ENCODE measurements at regions not wholly inside any gene's neighbourhood (a gene's known extent, or its start where the extent isn't known, plus 50 kb on each side); places are given as distances from the start of the nearest gene placed in this dataset.
"Not testable (repeated sequence)": the region's sequence is repeated elsewhere in the genome, so short reads cannot be mapped to it uniquely, and the experiment has no call there.

- no peak for TF ChIP-seq POLR2A (IDR thresholded peaks at IDR 0.05; ENCODE audit: low read length)
- no peak for TF ChIP-seq GATA1 (IDR thresholded peaks at IDR 0.05; ENCODE audit: low read depth, low read length)
- no peak for DNase-seq
Measured at GRCh38 chr11:57871231-57871630, 109.6 kb downstream of the CTNND1 start.

- no peak for DNase-seq
- no peak for TF ChIP-seq POLR2A (IDR thresholded peaks at IDR 0.05; ENCODE audit: low read length)
- TF ChIP-seq GATA1 (IDR thresholded peaks at IDR 0.05; ENCODE audit: low read depth, low read length), result no peak
Measured at GRCh38 chr11:57873196-57873911, 111.8 kb downstream of the CTNND1 start.

GRCh38 chr11:57874981-57875380 is 113.4 kb downstream of the CTNND1 start:
- no peak for TF ChIP-seq POLR2A (IDR thresholded peaks at IDR 0.05; ENCODE audit: low read length)
- TF ChIP-seq GATA1 (IDR thresholded peaks at IDR 0.05; ENCODE audit: low read depth, low read length), result no peak
- no peak for DNase-seq

GRCh38 chr11:57881647-57882046 is 120.0 kb downstream of the CTNND1 start:
- DNase-seq, result no peak
- TF ChIP-seq POLR2A (IDR thresholded peaks at IDR 0.05; ENCODE audit: low read length) (no peak), GATA1 (IDR thresholded peaks at IDR 0.05; ENCODE audit: low read depth, low read length) (no peak)

GRCh38 chr11:57883630-57884029 is 122.0 kb downstream of the CTNND1 start:
- TF ChIP-seq POLR2A (IDR thresholded peaks at IDR 0.05; ENCODE audit: low read length) (no peak), GATA1 (IDR thresholded peaks at IDR 0.05; ENCODE audit: low read depth, low read length) (no peak)
- no peak for DNase-seq

- DNase-seq, result peak; percentile 29 to 34
Measured at GRCh38 chr11:57885298-57886050, 123.9 kb downstream of the CTNND1 start.

GRCh38 chr11:57888386-57888785 is 126.8 kb downstream of the CTNND1 start:
- no peak for DNase-seq
- TF ChIP-seq GATA1 (IDR thresholded peaks at IDR 0.05; ENCODE audit: low read depth, low read length) (no peak), POLR2A (IDR thresholded peaks at IDR 0.05; ENCODE audit: low read length) (no peak)

More at GRCh38 chr11:57885298-57886050, 123.9 kb downstream of the CTNND1 start:
- no peak for TF ChIP-seq POLR2A (IDR thresholded peaks at IDR 0.05; ENCODE audit: low read length)
- TF ChIP-seq GATA1 (IDR thresholded peaks at IDR 0.05; ENCODE audit: low read depth, low read length), result no peak

- no peak for DNase-seq
- TF ChIP-seq GATA1 (IDR thresholded peaks at IDR 0.05; ENCODE audit: low read depth, low read length), result no peak
- no peak for TF ChIP-seq POLR2A (IDR thresholded peaks at IDR 0.05; ENCODE audit: low read length)
Measured at GRCh38 chr11:57890521-57890920, 128.9 kb downstream of the CTNND1 start.

GRCh38 chr11:57893200-57893599 is 130.5 kb upstream of the OR9Q1 start:
- DNase-seq, result not testable (repeated sequence)

GRCh38 chr11:57896361-57897145 is 127.1 kb upstream of the OR9Q1 start:
- DNase-seq, result no peak
- TF ChIP-seq GATA1 (IDR thresholded peaks at IDR 0.05; ENCODE audit: low read depth, low read length), result no peak
- no peak for TF ChIP-seq POLR2A (IDR thresholded peaks at IDR 0.05; ENCODE audit: low read length)

- TF ChIP-seq POLR2A (IDR thresholded peaks at IDR 0.05; ENCODE audit: low read length), result no peak
- no peak for TF ChIP-seq GATA1 (IDR thresholded peaks at IDR 0.05; ENCODE audit: low read depth, low read length)
Measured at GRCh38 chr11:57899378-57899777, 124.3 kb upstream of the OR9Q1 start.

GRCh38 chr11:57900320-57900719 is 123.4 kb upstream of the OR9Q1 start:
- TF ChIP-seq GATA1 (IDR thresholded peaks at IDR 0.05; ENCODE audit: low read depth, low read length) (no peak), POLR2A (IDR thresholded peaks at IDR 0.05; ENCODE audit: low read length) (no peak)
- no peak for DNase-seq

More at GRCh38 chr11:57899378-57899777, 124.3 kb upstream of the OR9Q1 start:
- DNase-seq, result no peak

- TF ChIP-seq POLR2A (IDR thresholded peaks at IDR 0.05; ENCODE audit: low read length), result no peak
- TF ChIP-seq GATA1 (IDR thresholded peaks at IDR 0.05; ENCODE audit: low read depth, low read length), result no peak
- peak; percentile 70 to 89 for DNase-seq
Measured at GRCh38 chr11:57901278-57901677, 122.4 kb upstream of the OR9Q1 start.

- TF ChIP-seq POLR2A (IDR thresholded peaks at IDR 0.05; ENCODE audit: low read length) (no peak), GATA1 (IDR thresholded peaks at IDR 0.05; ENCODE audit: low read depth, low read length) (no peak)
- no peak for DNase-seq
Measured at GRCh38 chr11:57901756-57902155, 121.9 kb upstream of the OR9Q1 start.

Measured in erythroblast (primary cell).